K562 (cell line): ENCODE measurements at regions not wholly inside any gene's neighbourhood (a gene's known extent, or its start where the extent isn't known, plus 50 kb on each side); places are given as distances from the start of the nearest gene placed in this dataset.
A peak's percentile ranks its signal among the peaks of the same experiment; 100 is the strongest.

Experiments used
- ATAC-seq: fragments of 200-7000 bp; cut with Tn5 transposase; 3 replicates; pipeline ENCODE4 v1.9.1; 2020; ENCODE audit warnings: moderate library complexity
- BruUV-seq: library from RNA; stranded (reverse); fragments of 400-500 nt; replicated peaks from 2 replicates; lab custom pipeline; 2021; lab: Mats Ljungman, UMichigan
- CTCF ChIA-PET: fragments of 300-600 bp; formaldehyde crosslinking; extraction: SDS; loops from one replicate; lab custom pipeline; 2021; ENCODE audit warnings: low intra/inter-chr PET ratio; lab: Yijun Ruan, JAX
- POLR2A ChIA-PET: fragments of 300-600, 350-650 bp; sonication (Branson Sonifier 250); formaldehyde crosslinking; extraction: SDS; loops from one replicate; lab custom pipeline; 2021; ENCODE audit warnings: antibody characterized with exemption, inconsistent platforms; lab: Yijun Ruan, JAX
- DNase-seq, 4 experiments: peaks; one replicate each; pipeline versions ENCODE4 v3.0.0 to v3.0.0-alpha.2; 2011 to 2018; ENCODE audit warnings: low spot score in 3 of 4, mixed read lengths in 3 of 4; ENCODE audit errors: extremely low read depth in 1 of 4
- FAIRE-seq: peaks from 2 replicates; lab custom pipeline; 2011; peaks lifted over from hg19 to GRCh38; lab: Jason Lieb, UNC
- H2AFZ ChIP-seq: 2 replicates; pipeline ENCODE4 v1.6.0; 2011; ENCODE audit warnings: low read depth, low read length, control low read depth, inconsistent platforms
- H3K27ac ChIP-seq: fragments of 200-600 bp; 3 replicates; pipeline ENCODE4 v1.8.0; 2011; ENCODE audit warnings: low read depth, mild to moderate bottlenecking, control low read depth, inconsistent platforms, low read length, moderate library complexity, mixed read lengths; ENCODE audit errors: extremely low read depth
- H3K27me3 ChIP-seq, 2 experiments: fragments of 300-600 bp in 1 of 2; 2 replicates in 1 of 2; 3 replicates in 1 of 2; pipeline versions ENCODE4 v1.6.0 to v1.8.0; 2011; ENCODE audit warnings: inconsistent platforms in 2 of 2, low read length in 2 of 2, mild to moderate bottlenecking in 1 of 2, mixed read lengths in 1 of 2, moderate library complexity in 1 of 2; ENCODE audit not compliant: control insufficient read depth in 2 of 2, insufficient read depth in 2 of 2
- H3K36me3 ChIP-seq: fragments of 300-600 bp; 3 replicates; pipeline ENCODE4 v1.8.0; 2011; ENCODE audit warnings: mild to moderate bottlenecking, low read length, inconsistent platforms; ENCODE audit not compliant: control insufficient read depth, insufficient read depth
- H3K4me1 ChIP-seq, 2 experiments: fragments of 200-600 bp in 1 of 2; replicated peaks in 1 of 2; 2 replicates in 1 of 2; 3 replicates in 1 of 2; pipeline versions ENCODE4 v1.5.1 to v1.8.0; 2011; ENCODE audit warnings: inconsistent platforms in 2 of 2, low read length in 2 of 2, mild to moderate bottlenecking in 1 of 2, mixed read lengths in 1 of 2, moderate library complexity in 1 of 2; ENCODE audit not compliant: control insufficient read depth in 2 of 2, insufficient read depth in 2 of 2
- H3K4me2 ChIP-seq: 2 replicates; pipeline ENCODE4 v1.6.1; 2011; ENCODE audit warnings: low read length, control low read depth, inconsistent platforms, mixed read lengths; ENCODE audit not compliant: insufficient read depth
- H3K4me3 ChIP-seq: fragments of 200-600 bp; sonication (generic), shearing (Covaris generic); 2 replicates; pipeline ENCODE4 v1.5.1; 2016; ENCODE audit warnings: control low read depth, inconsistent platforms
- H3K79me2 ChIP-seq: fragments of 200-600 bp; 3 replicates; pipeline ENCODE4 v1.8.0; 2011; ENCODE audit warnings: low read length, inconsistent platforms; ENCODE audit not compliant: control insufficient read depth, insufficient read depth
- H3K9ac ChIP-seq, 2 experiments: 2 replicates each; pipeline versions ENCODE4 v1.6.0 to v1.6.1; 2011; ENCODE audit warnings: low read depth in 2 of 2, low read length in 2 of 2, control low read depth in 1 of 2, inconsistent platforms in 1 of 2, mild to moderate bottlenecking in 1 of 2, mixed read lengths in 1 of 2; ENCODE audit not compliant: insufficient read depth in 1 of 2
- H3K9me1 ChIP-seq: one replicate; pipeline ENCODE4 v1.6.0; 2011; ENCODE audit warnings: inconsistent platforms, mild to moderate bottlenecking, low read length, moderate library complexity; ENCODE audit not compliant: control insufficient read depth, insufficient read depth
- H3K9me3 ChIP-seq: replicated peaks from 2 replicates; pipeline ENCODE4 v1.5.1; 2011; ENCODE audit warnings: low read depth, low read length, inconsistent platforms; ENCODE audit not compliant: control insufficient read depth, insufficient read depth
- H4K20me1 ChIP-seq: replicated peaks from 2 replicates; pipeline ENCODE4 v1.6.1; 2011; ENCODE audit warnings: low read length, inconsistent platforms, mixed read lengths; ENCODE audit not compliant: control insufficient read depth, insufficient read depth
- ARHGAP35 ChIP-seq: fragments of 450-650 bp; IDR thresholded peaks from 2 replicates; pipeline ENCODE4 v1.6.1; 2018; ENCODE audit not compliant: partially characterized antibody
- CBX8 ChIP-seq: fragments of 200-600 bp; sonication (generic); IDR thresholded peaks from 2 replicates; pipeline ENCODE4 v1.6.1; 2012; ENCODE audit warnings: borderline replicate concordance, mixed run types, low read depth, mild to moderate bottlenecking, moderate library complexity, mixed read lengths, low read length, control low read depth, inconsistent platforms; ENCODE audit not compliant: poor library complexity, severe bottlenecking; ENCODE audit errors: extremely low read depth
- ELF1 ChIP-seq: fragments of 200-800 bp; sonication (Bioruptor generic); IDR thresholded peaks from 2 replicates; pipeline ENCODE4 v1.6.1; 2016; ENCODE audit warnings: missing genetic modification characterization, missing compliant biosample characterization
- HNRNPUL1 ChIP-seq: fragments of 200-400 bp; formaldehyde crosslinking; IDR thresholded peaks from 2 replicates; pipeline ENCODE4 v1.6.1; 2017; ENCODE audit warnings: low read length
- KAT8 ChIP-seq: fragments of 450-650 bp; IDR thresholded peaks from 2 replicates; pipeline ENCODE4 v1.6.1; 2016; ENCODE audit warnings: low read depth, mild to moderate bottlenecking
- MIER1 ChIP-seq: fragments of 450-650 bp; IDR thresholded peaks from 2 replicates; pipeline ENCODE4 v1.6.1; 2016; ENCODE audit warnings: antibody characterized with exemption, mild to moderate bottlenecking, low read depth
- SRSF9 ChIP-seq: fragments of 200-400 bp; formaldehyde crosslinking; IDR thresholded peaks from 2 replicates; pipeline ENCODE4 v1.6.1; 2017; ENCODE audit warnings: low read depth, low read length, borderline replicate concordance
- TRIM28 ChIP-seq: fragments of 450-650 bp; IDR thresholded peaks from 2 replicates; pipeline ENCODE4 v1.6.1; 2017
- ZNF316 ChIP-seq: fragments of 450-650 bp; IDR thresholded peaks from 2 replicates; pipeline ENCODE4 v1.6.1; 2016
- WGBS: fragments of 100-300 bp; shearing (Covaris generic); methylation state at CpG from one replicate; pipeline ENCODE4 v1.1.6; 2016; ENCODE audit warnings: low coverage, mixed read lengths; ENCODE audit not compliant: insufficient coverage; ENCODE audit errors: missing lambda C conversion rate; 5-methylcytosine and 5-hydroxymethylcytosine counted together
- in situ Hi-C: fragments of 300-500 bp; cut with MboI; formaldehyde crosslinking; loops from 4 replicates; pipeline ENCODE4 v1.15.0; 2018; ENCODE audit warnings: inconsistent platforms, mixed read lengths
- intact Hi-C: fragments of 100-400 bp; cut with micrococcal nuclease; formaldehyde crosslinking; loops from 2 replicates; pipeline ENCODE4 v1.14.2; 2022
- TF ChIP-seq, protein P1 (sequence below): fragments of 450-650 bp; IDR thresholded peaks from 2 replicates; pipeline ENCODE4 v1.6.1; 2016; ENCODE audit warnings: low read depth, mild to moderate bottlenecking, moderate library complexity
- TF ChIP-seq, protein P2 (sequence below): fragments of 250-450 bp; sonication (Bioruptor Pico); IDR thresholded peaks from 2 replicates; pipeline ENCODE4 v1.4.0; 2020; ENCODE audit warnings: mild to moderate bottlenecking, moderate library complexity

DNA sequence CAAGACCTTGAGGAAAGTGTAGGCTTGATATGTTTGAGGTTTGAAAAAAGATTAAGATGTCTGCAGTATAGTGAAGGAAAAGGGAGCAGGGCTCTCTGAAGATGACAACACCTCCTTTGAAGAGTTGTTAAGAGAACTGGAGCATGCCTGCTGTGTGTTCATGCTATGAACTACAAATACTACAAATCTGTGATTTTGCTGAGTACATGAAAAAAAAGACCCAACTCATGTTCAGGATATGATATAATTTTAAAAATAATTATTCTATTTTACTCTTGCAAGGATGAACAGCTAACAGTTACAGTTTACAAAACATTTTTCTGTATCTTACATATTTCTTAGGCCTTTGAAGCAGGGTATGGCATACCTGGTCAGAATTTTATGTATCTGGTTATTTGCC, 305.4 kb upstream of the CWC22 start:
- H3K9ac ChIP-seq: no peak overlapping the region
- no peak for FAIRE-seq
- BruUV-seq: no TSS peak
- intact Hi-C loops: no loop called here
- H3K9me1 ChIP-seq: no peaks in the 10 kb centered on the region
- 0 out of 2 replicates have a peak, but pooled peaks have one; percentile 12 for TF ChIP-seq ZNF316
- no peak for TF ChIP-seq ARHGAP35
- TF ChIP-seq, all 486 proteins: peak for 1
- in situ Hi-C loops: no loop called here
- Histone ChIP-seq H3K4me2 (no peak overlapping the region), H3K27ac (no peak overlapping the region), H3K79me2 (no peaks in the 10 kb centered on the region), H3K9me3 (no peaks in the 10 kb centered on the region), H3K4me3 (no peak overlapping the region), H3K36me3 (no peaks in the 10 kb centered on the region), H2AFZ (no peak overlapping the region), H3K27me3 (no peaks in the 10 kb centered on the region), H4K20me1 (no peaks in the 10 kb centered on the region), H3K4me1 (no peaks in the 10 kb centered on the region)
- no peak for DNase-seq
- ATAC-seq: no peak
- ChIA-PET CTCF (no interaction called here), POLR2A (no interaction called here)

GRCh38 chr2:180307096-180307495, 300.0 kb upstream of the CWC22 start:
- Histone ChIP-seq H3K27ac (no peak overlapping the region), H3K27me3 (no peaks in the 10 kb centered on the region), H3K4me1 (no peaks in the 10 kb centered on the region), H3K9me3 (no peaks in the 10 kb centered on the region), H3K9ac (no peak overlapping the region), H3K9me1 (no peaks in the 10 kb centered on the region), H3K36me3 (no peaks in the 10 kb centered on the region), H3K4me2 (no peak overlapping the region), H3K79me2 (no peaks in the 10 kb centered on the region), H3K4me3 (no peak overlapping the region), H4K20me1 (no peaks in the 10 kb centered on the region), H2AFZ (no peak overlapping the region)
- ChIA-PET POLR2A (no interaction called here), CTCF (no interaction called here)
- intact Hi-C loops (no loop called here), in situ Hi-C loops (no loop called here)
- DNase-seq: no peak
- WGBS: 0% methylated on average over 1 of the region's 1 CpG
- no peak for ATAC-seq
- BruUV-seq: no TSS peak
- no peak for FAIRE-seq
- TF ChIP-seq ELF1 (tag): no peak
- TF ChIP-seq SRSF9: no peak
- TF ChIP-seq MIER1: no peak
- TF ChIP-seq, protein P1, sequence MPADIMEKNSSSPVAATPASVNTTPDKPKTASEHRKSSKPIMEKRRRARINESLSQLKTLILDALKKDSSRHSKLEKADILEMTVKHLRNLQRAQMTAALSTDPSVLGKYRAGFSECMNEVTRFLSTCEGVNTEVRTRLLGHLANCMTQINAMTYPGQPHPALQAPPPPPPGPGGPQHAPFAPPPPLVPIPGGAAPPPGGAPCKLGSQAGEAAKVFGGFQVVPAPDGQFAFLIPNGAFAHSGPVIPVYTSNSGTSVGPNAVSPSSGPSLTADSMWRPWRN: no peak
- TF ChIP-seq KAT8: no peak
- TF ChIP-seq CBX8: no peak
- TF ChIP-seq TRIM28: no peak
- TF ChIP-seq, protein P2, sequence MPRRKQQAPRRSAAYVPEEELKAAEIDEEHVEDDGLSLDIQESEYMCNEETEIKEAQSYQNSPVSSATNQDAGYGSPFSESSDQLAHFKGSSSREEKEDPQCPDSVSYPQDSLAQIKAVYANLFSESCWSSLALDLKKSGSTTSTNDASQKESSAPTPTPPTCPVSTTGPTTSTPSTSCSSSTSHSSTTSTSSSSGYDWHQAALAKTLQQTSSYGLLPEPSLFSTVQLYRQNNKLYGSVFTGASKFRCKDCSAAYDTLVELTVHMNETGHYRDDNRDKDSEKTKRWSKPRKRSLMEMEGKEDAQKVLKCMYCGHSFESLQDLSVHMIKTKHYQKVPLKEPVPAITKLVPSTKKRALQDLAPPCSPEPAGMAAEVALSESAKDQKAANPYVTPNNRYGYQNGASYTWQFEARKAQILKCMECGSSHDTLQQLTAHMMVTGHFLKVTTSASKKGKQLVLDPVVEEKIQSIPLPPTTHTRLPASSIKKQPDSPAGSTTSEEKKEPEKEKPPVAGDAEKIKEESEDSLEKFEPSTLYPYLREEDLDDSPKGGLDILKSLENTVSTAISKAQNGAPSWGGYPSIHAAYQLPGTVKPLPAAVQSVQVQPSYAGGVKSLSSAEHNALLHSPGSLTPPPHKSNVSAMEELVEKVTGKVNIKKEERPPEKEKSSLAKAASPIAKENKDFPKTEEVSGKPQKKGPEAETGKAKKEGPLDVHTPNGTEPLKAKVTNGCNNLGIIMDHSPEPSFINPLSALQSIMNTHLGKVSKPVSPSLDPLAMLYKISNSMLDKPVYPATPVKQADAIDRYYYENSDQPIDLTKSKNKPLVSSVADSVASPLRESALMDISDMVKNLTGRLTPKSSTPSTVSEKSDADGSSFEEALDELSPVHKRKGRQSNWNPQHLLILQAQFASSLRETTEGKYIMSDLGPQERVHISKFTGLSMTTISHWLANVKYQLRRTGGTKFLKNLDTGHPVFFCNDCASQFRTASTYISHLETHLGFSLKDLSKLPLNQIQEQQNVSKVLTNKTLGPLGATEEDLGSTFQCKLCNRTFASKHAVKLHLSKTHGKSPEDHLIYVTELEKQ (CRISPR knock-in tag): no peak
- TF ChIP-seq HNRNPUL1: no peak
